SK-N-SH (cell line): ENCODE measurements at regions not wholly inside any gene's neighbourhood (a gene's known extent, or its start where the extent isn't known, plus 50 kb on each side); places are given as distances from the start of the nearest gene placed in this dataset.
"Not testable (repeated sequence)": the region's sequence is repeated elsewhere in the genome, so short reads cannot be mapped to it uniquely, and the experiment has no call there.

ENCODE experiments used
- CHD2 ChIP-seq: fragments of 150-350 bp; IDR thresholded peaks from 2 replicates; pipeline ENCODE4 v1.6.1; 2018; ENCODE audit warnings: low read length; ENCODE audit not compliant: partially characterized antibody
- CTCF ChIP-seq: fragments of 200-600 bp; sonication (generic); IDR thresholded peaks from 2 replicates; pipeline ENCODE4 v1.6.1; 2017; ENCODE audit warnings: antibody characterized with exemption, mild to moderate bottlenecking, moderate library complexity
- EP300 ChIP-seq, 2 experiments: IDR thresholded peaks; 2 replicates each; pipeline versions ENCODE4 v1.4.0 to v1.6.1; 2012; ENCODE audit warnings: borderline replicate concordance in 1 of 2, low read depth in 1 of 2, low read length in 1 of 2
- EZH2phosphoT487 ChIP-seq: fragments of 200-600 bp; sonication (generic); IDR thresholded peaks from 2 replicates; pipeline ENCODE4 v1.6.1; 2017; ENCODE audit warnings: low read depth, mixed run types, mild to moderate bottlenecking, antibody characterized with exemption, moderate library complexity, borderline replicate concordance
- FOXM1 ChIP-seq: IDR thresholded peaks from 2 replicates; pipeline ENCODE4 v1.4.0; 2012; ENCODE audit warnings: low read depth, mild to moderate bottlenecking
- GABPA ChIP-seq: IDR thresholded peaks from 2 replicates; pipeline ENCODE4 v1.4.0; 2012; ENCODE audit warnings: low read depth, mild to moderate bottlenecking
- POLR2AphosphoS5 ChIP-seq: IDR thresholded peaks from 2 replicates; pipeline ENCODE4 v1.6.1; 2012; ENCODE audit warnings: low read depth, low read length
- SIN3A ChIP-seq: IDR thresholded peaks from 2 replicates; pipeline ENCODE4 v1.6.1; 2012; ENCODE audit warnings: low read depth, mild to moderate bottlenecking, low read length, moderate library complexity, borderline replicate concordance
- SMC3 ChIP-seq: IDR thresholded peaks from 2 replicates; pipeline ENCODE4 v1.6.1; 2012; ENCODE audit warnings: low read depth, low read length, improper control_type of control experiment
- TEAD4 ChIP-seq: IDR thresholded peaks from 2 replicates; pipeline ENCODE4 v1.4.0; 2012; ENCODE audit warnings: mild to moderate bottlenecking, borderline replicate concordance; ENCODE audit not compliant: insufficient read depth
- USF1 ChIP-seq: IDR thresholded peaks from 2 replicates; pipeline ENCODE4 v1.4.0; 2012; ENCODE audit warnings: low read depth, borderline replicate concordance

DNA sequence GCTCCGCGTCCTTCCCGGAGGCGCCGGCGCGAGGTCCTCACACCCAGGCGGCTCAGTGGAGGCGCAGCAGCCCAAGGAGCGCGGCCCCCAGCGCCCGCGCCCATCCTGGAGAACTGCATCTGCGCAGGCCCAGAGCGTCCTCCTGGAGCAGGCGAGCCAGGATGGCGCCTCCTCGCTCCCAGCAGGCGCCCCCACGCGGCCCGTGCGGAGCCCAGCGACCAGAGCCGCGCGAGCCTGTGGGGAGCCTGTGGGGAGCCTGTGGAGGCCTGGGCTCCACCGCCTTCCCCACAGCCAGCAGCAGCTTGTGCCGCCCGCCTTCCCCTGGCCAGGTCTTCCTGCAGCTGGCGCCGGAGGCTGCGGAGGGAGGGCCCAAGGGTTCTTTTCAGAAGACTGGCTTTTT is 953.9 kb downstream of the TMEM121 start:
- not testable (repeated sequence) for TF ChIP-seq FOXM1; SIN3A; EP300 (IDR thresholded peaks at IDR 0.05; ENCODE audit: borderline replicate concordance in 1 of 2, low read depth in 1 of 2, low read length in 1 of 2); USF1; CTCF; POLR2AphosphoS5; SMC3; CHD2; EZH2phosphoT487; GABPA; TEAD4
